GM12878 (cell line): ENCODE measurements at regions not wholly inside any gene's neighbourhood (a gene's known extent, or its start where the extent isn't known, plus 50 kb on each side); places are given as distances from the start of the nearest gene placed in this dataset.

ENCODE experiments used
- ATAC-seq: fragments of 200-7000 bp; cut with Tn5 transposase; 3 replicates; pipeline ENCODE4 v1.9.1; 2020; ENCODE audit warnings: mild to moderate bottlenecking, moderate library complexity
- BruUV-seq: library from RNA; stranded (reverse); fragments of 400-500 nt; replicated peaks from 2 replicates; lab custom pipeline; 2021; lab: Mats Ljungman, UMichigan
- CTCF ChIA-PET: fragments of 300-600 bp; sonication (Branson Sonifier 250); formaldehyde crosslinking; extraction: SDS; loops from one replicate; lab custom pipeline; 2021; ENCODE audit warnings: inconsistent platforms; lab: Yijun Ruan, JAX
- POLR2A ChIA-PET: fragments of 350-600 bp; formaldehyde crosslinking; extraction: SDS; loops from one replicate; lab custom pipeline; 2021; ENCODE audit warnings: inconsistent platforms; lab: Charles Lee
- RAD21 ChIA-PET: fragments of 300-600 bp; sonication (Branson Sonifier 250); formaldehyde crosslinking; loops from one replicate; lab custom pipeline; 2023; ENCODE audit warnings: antibody characterized with exemption; ENCODE audit not compliant: unreplicated experiment; lab: Charles Lee
- SMC1A ChIA-PET: fragments of 300-600 bp; sonication (Branson Sonifier 250); formaldehyde crosslinking; loops from one replicate; lab custom pipeline; 2023; ENCODE audit not compliant: unreplicated experiment, uncharacterized antibody; lab: Charles Lee
- DNase-seq: peaks from one replicate; pipeline ENCODE4 v3.0.0-alpha.2; 2011; ENCODE audit warnings: low read depth, low spot score
- FAIRE-seq: peaks from 3 replicates; lab custom pipeline; 2011; peaks lifted over from hg19 to GRCh38; lab: Jason Lieb, UNC
- H2AFZ ChIP-seq: 2 replicates; pipeline ENCODE4 v1.6.0; 2011; ENCODE audit warnings: low read depth, low read length, control low read depth; ENCODE audit not compliant: control insufficient read depth
- H3K27ac ChIP-seq: 2 replicates; pipeline ENCODE4 v1.5.1; 2011; ENCODE audit warnings: control low read depth; ENCODE audit not compliant: control insufficient read depth, insufficient read depth
- H3K27me3 ChIP-seq, 2 experiments: replicated peaks in 1 of 2; 2 replicates each; pipeline versions ENCODE4 v1.6.0 to v1.6.1; 2011; ENCODE audit warnings: low read length in 1 of 2; ENCODE audit not compliant: control insufficient read depth in 2 of 2, insufficient read depth in 2 of 2
- H3K36me3 ChIP-seq, 2 experiments: 2 replicates each; pipeline ENCODE4 v1.5.1; 2011; ENCODE audit warnings: low read length in 1 of 2; ENCODE audit not compliant: control insufficient read depth in 2 of 2, insufficient read depth in 2 of 2
- H3K4me1 ChIP-seq: 2 replicates; pipeline ENCODE4 v1.6.1; 2011; ENCODE audit warnings: mild to moderate bottlenecking, low read length, moderate library complexity, mixed read lengths; ENCODE audit not compliant: control insufficient read depth, insufficient read depth
- H3K4me2 ChIP-seq: 2 replicates; pipeline ENCODE4 v1.6.0; 2011; ENCODE audit warnings: control low read depth; ENCODE audit not compliant: control insufficient read depth, insufficient read depth
- H3K4me3 ChIP-seq: fragments of 200-600 bp; sonication (generic); 2 replicates; pipeline ENCODE4 v1.5.1; 2016
- H3K79me2 ChIP-seq: 2 replicates; pipeline ENCODE4 v1.6.0; 2011; ENCODE audit warnings: low read length; ENCODE audit not compliant: control insufficient read depth, insufficient read depth
- H3K9ac ChIP-seq: 2 replicates; pipeline ENCODE4 v1.8.0; 2011; ENCODE audit warnings: low read length, control low read depth, mixed read lengths; ENCODE audit not compliant: control insufficient read depth, insufficient read depth
- H3K9me3 ChIP-seq: replicated peaks from 3 replicates; pipeline ENCODE4 v1.5.1; 2011; ENCODE audit warnings: mild to moderate bottlenecking, low read length; ENCODE audit not compliant: control insufficient read depth, insufficient read depth
- H4K20me1 ChIP-seq: 2 replicates; pipeline ENCODE4 v1.6.0; 2011; ENCODE audit not compliant: control insufficient read depth, insufficient read depth
- EED ChIP-seq: sonication (generic); IDR thresholded peaks from 2 replicates; pipeline ENCODE4 v1.6.1; 2016; ENCODE audit warnings: antibody characterized with exemption, low read depth
- EGR1 ChIP-seq, 2 experiments: IDR thresholded peaks; 1 replicate in 1 of 2; 2 replicates in 1 of 2; pipeline ENCODE4 v1.6.1; 2011 to 2012; ENCODE audit warnings: low read depth in 2 of 2, low read length in 2 of 2, borderline replicate concordance in 1 of 2, mild to moderate bottlenecking in 1 of 2, moderate library complexity in 1 of 2
- HCFC1 ChIP-seq: fragments of 150-350 bp; IDR thresholded peaks from 2 replicates; pipeline ENCODE4 v1.6.1; 2014; ENCODE audit warnings: low read length
- KAT2A ChIP-seq: conservative IDR thresholded peaks from 2 replicates; pipeline ENCODE4 v1.6.1; 2011; ENCODE audit warnings: low read depth, low read length; ENCODE audit not compliant: control insufficient read depth
- MTA3 ChIP-seq: IDR thresholded peaks from 2 replicates; pipeline ENCODE4 v1.6.1; 2012; ENCODE audit warnings: low read length, inconsistent platforms, borderline replicate concordance
- NFIC ChIP-seq: IDR thresholded peaks from 2 replicates; pipeline ENCODE4 v1.6.1; 2012; ENCODE audit warnings: low read depth, mild to moderate bottlenecking, inconsistent platforms, low read length, moderate library complexity
- NR2C2 ChIP-seq: IDR thresholded peaks from 2 replicates; pipeline ENCODE4 v1.6.1; 2011; ENCODE audit warnings: borderline replicate concordance, low read depth; ENCODE audit not compliant: control insufficient read depth, insufficient read length
- SP1 ChIP-seq: IDR thresholded peaks from one replicate; pipeline ENCODE4 v1.6.1; 2011; ENCODE audit warnings: low read depth, low read length
- SREBF2 ChIP-seq: IDR thresholded peaks from 2 replicates; pipeline ENCODE4 v1.6.1; 2012; ENCODE audit warnings: mild to moderate bottlenecking, low read length
- ZNF207 ChIP-seq: fragments of 450-650 bp; IDR thresholded peaks from 2 replicates; pipeline ENCODE4 v1.6.1; 2014; ENCODE audit warnings: antibody characterized with exemption, mild to moderate bottlenecking, borderline replicate concordance
- ZSCAN29 ChIP-seq: fragments of 450-650 bp; IDR thresholded peaks from 2 replicates; pipeline ENCODE4 v1.6.1; 2017; ENCODE audit warnings: mild to moderate bottlenecking, moderate library complexity
- ZZZ3 ChIP-seq: IDR thresholded peaks from 2 replicates; pipeline ENCODE4 v1.6.1; 2011; ENCODE audit warnings: low read depth; ENCODE audit not compliant: control insufficient read depth, insufficient read length
- WGBS: methylation state at CpG from one replicate; pipeline ENCODE4 v1.1.6; 2016; ENCODE audit warnings: low lambda C conversion rate; ENCODE audit not compliant: insufficient replicate concordance, insufficient coverage; ENCODE audit errors: missing lambda C conversion rate; 5-methylcytosine and 5-hydroxymethylcytosine counted together
- in situ Hi-C: fragments of 300-500 bp; cut with MboI; formaldehyde crosslinking; loops from 9 replicates; pipeline ENCODE4 v1.14.3; 2018; ENCODE audit warnings: mixed read lengths
- intact Hi-C: fragments of 100-400 bp; cut with micrococcal nuclease; formaldehyde crosslinking; loops from one replicate; pipeline ENCODE4 v1.14.2; 2022; ENCODE audit not compliant: unreplicated experiment
- TF ChIP-seq, protein P1 (sequence below): fragments of 450-650 bp; IDR thresholded peaks from 2 replicates; pipeline ENCODE4 v1.6.1; 2018; ENCODE audit warnings: borderline replicate concordance, mild to moderate bottlenecking; ENCODE audit not compliant: partially characterized antibody
- TF ChIP-seq, protein P2 (sequence below): fragments of 450-650 bp; IDR thresholded peaks from 2 replicates; pipeline ENCODE4 v1.6.1; 2017; ENCODE audit warnings: borderline replicate concordance
- TF ChIP-seq, protein P3 (sequence below): fragments of 450-650 bp; IDR thresholded peaks from 2 replicates; pipeline ENCODE4 v1.6.1; 2018; ENCODE audit warnings: mild to moderate bottlenecking, low read depth, moderate library complexity; ENCODE audit not compliant: partially characterized antibody
- TF ChIP-seq, protein P4 (sequence below): fragments of 450-650 bp; IDR thresholded peaks from 2 replicates; pipeline ENCODE4 v1.6.1; 2017; ENCODE audit warnings: antibody characterized with exemption, mild to moderate bottlenecking, moderate library complexity

DNA sequence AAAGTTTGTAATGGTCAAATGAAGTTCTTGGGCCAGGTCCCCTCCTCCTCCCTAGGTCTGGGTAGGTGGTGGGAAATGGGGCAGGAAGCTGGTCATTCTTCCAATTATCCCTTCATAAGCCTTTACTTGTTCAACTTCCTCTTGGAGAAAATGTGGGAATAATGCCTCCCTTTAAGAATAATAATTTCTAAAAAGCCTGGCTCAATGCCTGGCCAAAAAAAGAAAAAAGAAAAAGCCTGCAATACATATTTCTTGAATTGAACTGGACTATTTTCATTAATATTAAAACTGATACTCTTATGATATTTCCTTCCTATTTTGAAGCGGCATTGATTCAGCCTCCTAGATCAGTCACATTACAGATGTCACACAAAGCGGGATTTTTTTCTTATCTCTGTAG lies 600.9 kb downstream of the CCDC171 start:
- ATAC-seq (no peak), DNase-seq (no peak), FAIRE-seq (no peak)
- in situ Hi-C loops, result no loop called here
- intact Hi-C loops, result no loop called here
- no peaks in the 10 kb centered on the region for H3K79me2 ChIP-seq
- no peak overlapping the region for H2AFZ ChIP-seq
- no peaks in the 10 kb centered on the region for H3K4me1 ChIP-seq
- no TSS peak for BruUV-seq
- POLR2A ChIA-PET, result no interaction called here
- no peak overlapping the region for H3K4me2 ChIP-seq
- RAD21 ChIA-PET, result no interaction called here
- SMC1A ChIA-PET, result no interaction called here
- no peak overlapping the region for H3K27ac ChIP-seq
- WGBS, result 43% methylated on average over 2 of the region's 2 CpGs
- H3K4me3 ChIP-seq, result no peak overlapping the region
- CTCF ChIA-PET, result no interaction called here
- H4K20me1 ChIP-seq, result no peaks in the 10 kb centered on the region
- H3K27me3 ChIP-seq, result no peaks in the 10 kb centered on the region
- H3K9me3 ChIP-seq, result no peaks in the 10 kb centered on the region
- H3K9ac ChIP-seq, result no peak overlapping the region
- H3K36me3 ChIP-seq, result no peaks in the 10 kb centered on the region
- no peak for TF ChIP-seq ZZZ3
- TF ChIP-seq HCFC1, result no peak
- TF ChIP-seq ZSCAN29, result no peak
- TF ChIP-seq EED, result no peak
- TF ChIP-seq ZNF207, result no peak
- TF ChIP-seq SREBF2, result no peak
- TF ChIP-seq, protein P1, sequence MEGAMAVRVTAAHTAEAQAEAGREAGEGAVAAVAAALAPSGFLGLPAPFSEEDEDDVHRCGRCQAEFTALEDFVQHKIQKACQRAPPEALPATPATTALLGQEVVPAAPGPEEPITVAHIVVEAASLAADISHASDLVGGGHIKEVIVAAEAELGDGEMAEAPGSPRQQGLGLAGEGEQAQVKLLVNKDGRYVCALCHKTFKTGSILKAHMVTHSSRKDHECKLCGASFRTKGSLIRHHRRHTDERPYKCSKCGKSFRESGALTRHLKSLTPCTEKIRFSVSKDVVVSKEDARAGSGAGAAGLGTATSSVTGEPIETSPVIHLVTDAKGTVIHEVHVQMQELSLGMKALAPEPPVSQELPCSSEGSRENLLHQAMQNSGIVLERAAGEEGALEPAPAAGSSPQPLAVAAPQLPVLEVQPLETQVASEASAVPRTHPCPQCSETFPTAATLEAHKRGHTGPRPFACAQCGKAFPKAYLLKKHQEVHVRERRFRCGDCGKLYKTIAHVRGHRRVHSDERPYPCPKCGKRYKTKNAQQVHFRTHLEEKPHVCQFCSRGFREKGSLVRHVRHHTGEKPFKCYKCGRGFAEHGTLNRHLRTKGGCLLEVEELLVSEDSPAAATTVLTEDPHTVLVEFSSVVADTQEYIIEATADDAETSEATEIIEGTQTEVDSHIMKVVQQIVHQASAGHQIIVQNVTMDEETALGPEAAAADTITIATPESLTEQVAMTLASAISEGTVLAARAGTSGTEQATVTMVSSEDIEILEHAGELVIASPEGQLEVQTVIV, result no peak
- no peak for TF ChIP-seq SP1
- TF ChIP-seq KAT2A, result no peak
- no peak for TF ChIP-seq EGR1 (IDR thresholded peaks at IDR 0.05; ENCODE audit: borderline replicate concordance in 1 of 2, low read depth in 2 of 2, low read length in 2 of 2)
- TF ChIP-seq, protein P2, sequence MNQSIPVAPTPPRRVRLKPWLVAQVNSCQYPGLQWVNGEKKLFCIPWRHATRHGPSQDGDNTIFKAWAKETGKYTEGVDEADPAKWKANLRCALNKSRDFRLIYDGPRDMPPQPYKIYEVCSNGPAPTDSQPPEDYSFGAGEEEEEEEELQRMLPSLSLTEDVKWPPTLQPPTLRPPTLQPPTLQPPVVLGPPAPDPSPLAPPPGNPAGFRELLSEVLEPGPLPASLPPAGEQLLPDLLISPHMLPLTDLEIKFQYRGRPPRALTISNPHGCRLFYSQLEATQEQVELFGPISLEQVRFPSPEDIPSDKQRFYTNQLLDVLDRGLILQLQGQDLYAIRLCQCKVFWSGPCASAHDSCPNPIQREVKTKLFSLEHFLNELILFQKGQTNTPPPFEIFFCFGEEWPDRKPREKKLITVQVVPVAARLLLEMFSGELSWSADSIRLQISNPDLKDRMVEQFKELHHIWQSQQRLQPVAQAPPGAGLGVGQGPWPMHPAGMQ, result no peak
- TF ChIP-seq, protein P3, sequence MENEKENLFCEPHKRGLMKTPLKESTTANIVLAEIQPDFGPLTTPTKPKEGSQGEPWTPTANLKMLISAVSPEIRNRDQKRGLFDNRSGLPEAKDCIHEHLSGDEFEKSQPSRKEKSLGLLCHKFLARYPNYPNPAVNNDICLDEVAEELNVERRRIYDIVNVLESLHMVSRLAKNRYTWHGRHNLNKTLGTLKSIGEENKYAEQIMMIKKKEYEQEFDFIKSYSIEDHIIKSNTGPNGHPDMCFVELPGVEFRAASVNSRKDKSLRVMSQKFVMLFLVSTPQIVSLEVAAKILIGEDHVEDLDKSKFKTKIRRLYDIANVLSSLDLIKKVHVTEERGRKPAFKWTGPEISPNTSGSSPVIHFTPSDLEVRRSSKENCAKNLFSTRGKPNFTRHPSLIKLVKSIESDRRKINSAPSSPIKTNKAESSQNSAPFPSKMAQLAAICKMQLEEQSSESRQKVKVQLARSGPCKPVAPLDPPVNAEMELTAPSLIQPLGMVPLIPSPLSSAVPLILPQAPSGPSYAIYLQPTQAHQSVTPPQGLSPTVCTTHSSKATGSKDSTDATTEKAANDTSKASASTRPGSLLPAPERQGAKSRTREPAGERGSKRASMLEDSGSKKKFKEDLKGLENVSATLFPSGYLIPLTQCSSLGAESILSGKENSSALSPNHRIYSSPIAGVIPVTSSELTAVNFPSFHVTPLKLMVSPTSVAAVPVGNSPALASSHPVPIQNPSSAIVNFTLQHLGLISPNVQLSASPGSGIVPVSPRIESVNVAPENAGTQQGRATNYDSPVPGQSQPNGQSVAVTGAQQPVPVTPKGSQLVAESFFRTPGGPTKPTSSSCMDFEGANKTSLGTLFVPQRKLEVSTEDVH, result no peak
- TF ChIP-seq, protein P4, sequence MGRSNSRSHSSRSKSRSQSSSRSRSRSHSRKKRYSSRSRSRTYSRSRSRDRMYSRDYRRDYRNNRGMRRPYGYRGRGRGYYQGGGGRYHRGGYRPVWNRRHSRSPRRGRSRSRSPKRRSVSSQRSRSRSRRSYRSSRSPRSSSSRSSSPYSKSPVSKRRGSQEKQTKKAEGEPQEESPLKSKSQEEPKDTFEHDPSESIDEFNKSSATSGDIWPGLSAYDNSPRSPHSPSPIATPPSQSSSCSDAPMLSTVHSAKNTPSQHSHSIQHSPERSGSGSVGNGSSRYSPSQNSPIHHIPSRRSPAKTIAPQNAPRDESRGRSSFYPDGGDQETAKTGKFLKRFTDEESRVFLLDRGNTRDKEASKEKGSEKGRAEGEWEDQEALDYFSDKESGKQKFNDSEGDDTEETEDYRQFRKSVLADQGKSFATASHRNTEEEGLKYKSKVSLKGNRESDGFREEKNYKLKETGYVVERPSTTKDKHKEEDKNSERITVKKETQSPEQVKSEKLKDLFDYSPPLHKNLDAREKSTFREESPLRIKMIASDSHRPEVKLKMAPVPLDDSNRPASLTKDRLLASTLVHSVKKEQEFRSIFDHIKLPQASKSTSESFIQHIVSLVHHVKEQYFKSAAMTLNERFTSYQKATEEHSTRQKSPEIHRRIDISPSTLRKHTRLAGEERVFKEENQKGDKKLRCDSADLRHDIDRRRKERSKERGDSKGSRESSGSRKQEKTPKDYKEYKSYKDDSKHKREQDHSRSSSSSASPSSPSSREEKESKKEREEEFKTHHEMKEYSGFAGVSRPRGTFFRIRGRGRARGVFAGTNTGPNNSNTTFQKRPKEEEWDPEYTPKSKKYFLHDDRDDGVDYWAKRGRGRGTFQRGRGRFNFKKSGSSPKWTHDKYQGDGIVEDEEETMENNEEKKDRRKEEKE, result no peak
- TF ChIP-seq MTA3, result no peak
- no peak for TF ChIP-seq NFIC
- TF ChIP-seq NR2C2, result no peak
